Activated CD8-positive, alpha-beta T cell treated with anti-CD3 and anti-CD28 coated beads for 36 hours (primary cell): ENCODE measurements at regions not wholly inside any gene's neighbourhood (a gene's known extent, or its start where the extent isn't known, plus 50 kb on each side); places are given as distances from the start of the nearest gene placed in this dataset.

Experiments used
- ATAC-seq: fragments of 200-7000 bp; cut with Tn5 transposase; one replicate; pipeline ENCODE4 v1.10.0; 2021; ENCODE audit warnings: mild to moderate bottlenecking, moderate library complexity
- CTCF ChIA-PET: fragments of 350-600 bp; sonication (Branson Sonifier 250); formaldehyde crosslinking; loops from one replicate; lab custom pipeline; 2021; ENCODE audit warnings: antibody characterized with exemption; lab: Charles Lee
- POLR2A ChIA-PET: fragments of 350-600 bp; sonication (Branson Sonifier 250); formaldehyde crosslinking; loops from one replicate; lab custom pipeline; 2021; ENCODE audit warnings: antibody characterized with exemption; lab: Charles Lee
- DNase-seq: peaks from one replicate; pipeline ENCODE4 v3.0.0-alpha.2; 2020
- H3K27ac Mint-ChIP-seq: one replicate; pipeline ENCODE4 v1.8.0; 2021; ENCODE audit warnings: mild to moderate bottlenecking, mixed read lengths
- H3K27me3 Mint-ChIP-seq: one replicate; pipeline ENCODE4 v1.8.0; 2021; ENCODE audit warnings: mixed read lengths
- H3K36me3 Mint-ChIP-seq: one replicate; pipeline ENCODE4 v1.8.0; 2021; ENCODE audit warnings: low read depth, mixed read lengths
- H3K4me1 Mint-ChIP-seq: one replicate; pipeline ENCODE4 v1.8.0; 2021; ENCODE audit warnings: low read depth, mixed read lengths
- H3K4me3 Mint-ChIP-seq: one replicate; pipeline ENCODE4 v1.8.0; 2021; ENCODE audit warnings: mild to moderate bottlenecking, moderate library complexity, mixed read lengths
- H3K9me3 Mint-ChIP-seq: one replicate; pipeline ENCODE4 v1.8.0; 2021; ENCODE audit warnings: mixed read lengths
- CTCF ChIP-seq: fragments of 200-600 bp; IDR thresholded peaks from one replicate; pipeline ENCODE4 v1.8.0; 2022; ENCODE audit warnings: antibody characterized with exemption, mild to moderate bottlenecking
- intact Hi-C: fragments of 100-400 bp; cut with micrococcal nuclease; formaldehyde crosslinking; loops from one replicate; pipeline ENCODE4 v1.10.0; 2022

DNA sequence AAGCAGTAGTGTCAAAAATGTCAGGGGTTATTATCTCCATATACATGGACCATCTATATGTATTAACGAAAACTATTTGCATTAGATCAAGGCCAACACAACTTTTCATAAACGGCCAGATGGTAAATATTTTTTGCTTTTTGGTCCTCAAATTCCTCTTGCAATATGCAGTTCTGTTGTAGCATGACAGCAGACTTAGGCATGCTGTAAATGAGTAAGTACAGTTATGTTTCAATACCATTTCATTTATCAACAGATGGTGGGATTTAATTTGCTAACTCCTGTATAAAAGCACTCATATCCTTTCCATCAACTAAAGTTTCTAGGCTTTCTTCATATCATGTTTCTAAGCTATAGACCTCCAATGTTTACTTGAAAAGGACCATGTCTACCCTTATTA is 208.1 kb downstream of the ANKRD50 start:
- ChIA-PET CTCF (no interaction called here), POLR2A (no interaction called here)
- no peaks in the 10 kb centered on the region for H3K9me3 Mint-ChIP-seq
- intact Hi-C loops = no loop called here
- DNase-seq (no peak), ATAC-seq (no peak)
- H3K27me3 Mint-ChIP-seq = no peaks in the 10 kb centered on the region
- TF ChIP-seq CTCF = no peak
- no peak overlapping the region for H3K27ac Mint-ChIP-seq
- H3K36me3 Mint-ChIP-seq = no peaks in the 10 kb centered on the region
- no peak overlapping the region for H3K4me3 Mint-ChIP-seq
- H3K4me1 Mint-ChIP-seq = no peaks in the 10 kb centered on the region

- TF ChIP-seq CTCF = no peak
- Mint-ChIP-seq H3K9me3 (no peaks in the 10 kb centered on the region), H3K36me3 (no peaks in the 10 kb centered on the region), H3K4me3 (no peak overlapping the region), H3K27ac (no peak overlapping the region), H3K4me1 (no peaks in the 10 kb centered on the region), H3K27me3 (no peaks in the 10 kb centered on the region)
- ChIA-PET CTCF (no interaction called here), POLR2A (no interaction called here)
- DNase-seq (no peak), ATAC-seq (no peak)
- intact Hi-C loops = no loop called here
Measured at GRCh38 chr4:124505211-124505610, 207.3 kb downstream of the ANKRD50 start.

DNA sequence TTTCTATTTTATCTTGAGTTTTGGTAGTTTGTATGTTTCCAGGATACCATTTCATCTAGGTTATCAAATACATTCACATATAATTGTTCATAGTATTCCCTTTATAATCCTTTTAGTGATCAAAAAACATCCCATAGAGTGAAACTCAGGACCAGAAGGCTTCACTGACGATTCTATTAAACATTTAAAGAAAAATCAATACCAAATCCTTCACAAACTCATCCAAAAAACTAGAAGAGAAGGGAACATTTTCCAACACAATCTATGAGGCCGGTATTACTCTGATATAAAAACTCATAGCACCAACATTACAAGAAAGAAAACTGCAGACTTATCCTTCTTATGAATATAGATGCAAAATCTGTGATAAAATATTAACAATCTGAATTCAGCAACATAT is 203.4 kb downstream of the ANKRD50 start:
- H3K9me3 Mint-ChIP-seq = no peaks in the 10 kb centered on the region
- TF ChIP-seq CTCF = no peak
- H3K4me1 Mint-ChIP-seq = no peaks in the 10 kb centered on the region
- DNase-seq (no peak), ATAC-seq (no peak)
- no peak overlapping the region for H3K4me3 Mint-ChIP-seq
- intact Hi-C loops = no loop called here
- no peaks in the 10 kb centered on the region for H3K27me3 Mint-ChIP-seq
- CTCF ChIA-PET = no interaction called here
- no peak overlapping the region for H3K27ac Mint-ChIP-seq
- POLR2A ChIA-PET = no interaction called here
- H3K36me3 Mint-ChIP-seq = no peaks in the 10 kb centered on the region

- H3K27ac Mint-ChIP-seq = no peak overlapping the region
- intact Hi-C loops = no loop called here
- ChIA-PET POLR2A (no interaction called here), CTCF (no interaction called here)
- H3K4me3 Mint-ChIP-seq = no peak overlapping the region
- H3K36me3 Mint-ChIP-seq = no peaks in the 10 kb centered on the region
- H3K4me1 Mint-ChIP-seq = no peaks in the 10 kb centered on the region
- no peak for TF ChIP-seq CTCF
- DNase-seq (no peak), ATAC-seq (no peak)
- no peaks in the 10 kb centered on the region for H3K27me3 Mint-ChIP-seq
- H3K9me3 Mint-ChIP-seq = no peaks in the 10 kb centered on the region
Measured at GRCh38 chr4:124514588-124514987, 197.9 kb downstream of the ANKRD50 start.

GRCh38 chr4:124515591-124515990 is 196.9 kb downstream of the ANKRD50 start:
- Mint-ChIP-seq H3K36me3 (no peaks in the 10 kb centered on the region), H3K27ac (no peak overlapping the region), H3K27me3 (no peaks in the 10 kb centered on the region), H3K4me3 (no peak overlapping the region), H3K9me3 (no peaks in the 10 kb centered on the region), H3K4me1 (no peaks in the 10 kb centered on the region)
- ATAC-seq (no peak), DNase-seq (no peak)
- TF ChIP-seq CTCF = no peak
- ChIA-PET CTCF (no interaction called here), POLR2A (no interaction called here)
- intact Hi-C loops = no loop called here
